Aorta (tissue), 5 donors: ENCODE measurements at regions not wholly inside any gene's neighbourhood (a gene's known extent, or its start where the extent isn't known, plus 50 kb on each side); places are given as distances from the start of the nearest gene placed in this dataset.

Experiments used
- ATAC-seq: fragments of 200-7000 bp; cut with Tn5 transposase; one replicate; pipeline ENCODE4 v1.9.1; 2022; ENCODE audit warnings: moderate library complexity; ENCODE audit not compliant: low FRiP score
- DNase-seq, 2 donors: peaks; one replicate each; pipeline ENCODE4 v3.0.0-alpha.2; 2020
- H3K27ac ChIP-seq, 2 donors: one replicate each; pipeline ENCODE4 v1.5.1; 2013; ENCODE audit warnings: low read length in 2 of 2, mild to moderate bottlenecking in 2 of 2, moderate library complexity in 2 of 2, control low read depth in 1 of 2, inconsistent platforms in 1 of 2, low read depth in 1 of 2
- H3K27me3 ChIP-seq, 2 donors: one replicate each; pipeline ENCODE4 v1.6.1; 2013; ENCODE audit warnings: control low read depth in 1 of 2, low read length in 1 of 2, mild to moderate bottlenecking in 1 of 2, moderate library complexity in 1 of 2; ENCODE audit not compliant: insufficient read depth in 2 of 2, control insufficient read depth in 1 of 2
- H3K36me3 ChIP-seq, 2 donors: one replicate each; pipeline ENCODE4 v1.6.1; 2013; ENCODE audit warnings: control low read depth in 1 of 2, low read length in 1 of 2, mild to moderate bottlenecking in 1 of 2; ENCODE audit not compliant: insufficient read depth in 2 of 2, control insufficient read depth in 1 of 2
- H3K4me1 ChIP-seq, 2 donors: one replicate each; pipeline ENCODE4 v1.6.1; 2013; ENCODE audit warnings: low read length in 2 of 2, control low read depth in 1 of 2, mild to moderate bottlenecking in 1 of 2, moderate library complexity in 1 of 2; ENCODE audit not compliant: insufficient read depth in 2 of 2, control insufficient read depth in 1 of 2
- H3K4me3 ChIP-seq, 2 donors: one replicate each; pipeline ENCODE4 v1.5.1; 2013; ENCODE audit warnings: low read length in 2 of 2, control low read depth in 1 of 2, mild to moderate bottlenecking in 1 of 2
- H3K9me3 ChIP-seq: one replicate; pipeline ENCODE4 v1.6.1; 2013; ENCODE audit warnings: mild to moderate bottlenecking, low read length; ENCODE audit not compliant: control insufficient read depth
- WGBS, 2 donors: extraction: QIAGEN DNeasy Blood & Tissue Kit; methylation state at CpG; one replicate each; pipeline ENCODE4 v1.1.7; 2013; 5-methylcytosine and 5-hydroxymethylcytosine counted together
- intact Hi-C, 2 donors: fragments of 100-400 bp; cut with DNase I; formaldehyde crosslinking; loops; one replicate each; pipeline versions ENCODE4 v1.14.2 to v1.15.0; 2022
- donor health status: healthy with polysubstance abuse.
- donor health status: Bipolar disorder and iron deficiency.
- donor health status: DM: no; HTN: no; CAD: no.
- donor health status: DM: no; HTN: no; CAD: no.
- donor health status: DM: yes; HTN: yes; CAD: no.

GRCh38 chr16:62661435-62661834, 625.2 kb upstream of the CDH8 start:
- intact Hi-C loops, result no loop called here
- ATAC-seq, result no peak
- H3K36me3 ChIP-seq, result no peaks in the 10 kb centered on the region

GRCh38 chr16:62657116-62657515, 620.9 kb upstream of the CDH8 start:
- ATAC-seq (no peak), DNase-seq (no peak)
- H3K4me1 ChIP-seq, result no peaks in the 10 kb centered on the region
- H3K4me3 ChIP-seq, result no peak overlapping the region
- H3K9me3 ChIP-seq, result no peaks in the 10 kb centered on the region
- intact Hi-C loops, result no loop called here
- H3K36me3 ChIP-seq, result no peaks in the 10 kb centered on the region
- no peaks in the 10 kb centered on the region for H3K27me3 ChIP-seq
- H3K27ac ChIP-seq, result no peak overlapping the region

More at GRCh38 chr16:62661435-62661834, 625.2 kb upstream of the CDH8 start:
- Histone ChIP-seq H3K27me3 (no peaks in the 10 kb centered on the region), H3K27ac (no peak overlapping the region), H3K4me3 (no peak overlapping the region), H3K4me1 (no peaks in the 10 kb centered on the region), H3K9me3 (no peaks in the 10 kb centered on the region)
- DNase-seq, result no peak

GRCh38 chr16:62652441-62653120, 616.3 kb upstream of the CDH8 start:
- ATAC-seq (no peak), DNase-seq (no peak)
- Histone ChIP-seq H3K27me3 (no peaks in the 10 kb centered on the region), H3K4me3 (no peak overlapping the region), H3K36me3 (no peaks in the 10 kb centered on the region), H3K9me3 (no peaks in the 10 kb centered on the region), H3K27ac (no peak overlapping the region), H3K4me1 (no peaks in the 10 kb centered on the region)
- WGBS, 2 donors, result 50 to 54% methylated on average over 3 of the region's 3 CpGs
- intact Hi-C loops, result no loop called here

GRCh38 chr16:62648256-62648655, 612.0 kb upstream of the CDH8 start:
- no peaks in the 10 kb centered on the region for H3K9me3 ChIP-seq
- peaks cover 0 to 2% of the 10 kb centered on the region in 2 donors for H3K27me3 ChIP-seq
- no peaks in the 10 kb centered on the region for H3K4me1 ChIP-seq
- no peak for DNase-seq
- intact Hi-C loops, result no loop called here
- no peaks in the 10 kb centered on the region for H3K36me3 ChIP-seq
- H3K4me3 ChIP-seq, result no peak overlapping the region
- 85 to 88% methylated on average over 2 of the region's 2 CpGs for WGBS, 2 donors
- H3K27ac ChIP-seq, result no peak overlapping the region
- ATAC-seq, result no peak

- peak; percentile 56 for ATAC-seq
- intact Hi-C loops, result no loop called here
Observed at GRCh38 chr16:62644030-62644812, 608.0 kb upstream of the CDH8 start.

GRCh38 chr16:62642677-62643076, 606.4 kb upstream of the CDH8 start:
- H3K9me3 ChIP-seq, result no peaks in the 10 kb centered on the region
- no peak overlapping the region for H3K4me3 ChIP-seq
- H3K4me1 ChIP-seq, result no peaks in the 10 kb centered on the region
- no peak for ATAC-seq
- H3K27me3 ChIP-seq, result peaks cover 0 to 2% of the 10 kb centered on the region in 2 donors
- no peak for DNase-seq
- intact Hi-C loops, result no loop called here
- 65 to 77% methylated on average over 2 of the region's 2 CpGs for WGBS, 2 donors
- no peak overlapping the region for H3K27ac ChIP-seq
- H3K36me3 ChIP-seq, result no peaks in the 10 kb centered on the region

More at GRCh38 chr16:62644030-62644812, 608.0 kb upstream of the CDH8 start:
- Histone ChIP-seq H3K36me3 (no peaks in the 10 kb centered on the region), H3K4me1 (no peaks in the 10 kb centered on the region), H3K27me3 (peaks cover 0 to 2% of the 10 kb centered on the region in 2 donors), H3K9me3 (no peaks in the 10 kb centered on the region), H3K27ac (no peak overlapping the region), H3K4me3 (no peak overlapping the region)
- no peak for DNase-seq
- 87 to 89% methylated on average over 10 of the region's 10 CpGs for WGBS, 2 donors

GRCh38 chr16:62639890-62640289, 603.7 kb upstream of the CDH8 start:
- Histone ChIP-seq H3K4me3 (no peak overlapping the region), H3K36me3 (no peaks in the 10 kb centered on the region), H3K9me3 (no peaks in the 10 kb centered on the region), H3K4me1 (no peaks in the 10 kb centered on the region), H3K27ac (no peak overlapping the region), H3K27me3 (no peaks in the 10 kb centered on the region)
- intact Hi-C loops, result no loop called here
- DNase-seq, result no peak
- no peak for ATAC-seq

GRCh38 chr16:62638964-62639870, 603.0 kb upstream of the CDH8 start:
- Histone ChIP-seq H3K4me3 (no peak overlapping the region), H3K4me1 (no peaks in the 10 kb centered on the region), H3K36me3 (no peaks in the 10 kb centered on the region), H3K9me3 (no peaks in the 10 kb centered on the region), H3K27ac (no peak overlapping the region), H3K27me3 (no peaks in the 10 kb centered on the region)
- DNase-seq, result no peak
- ATAC-seq, result no peak
- intact Hi-C loops, result no loop called here
- 48 to 49% methylated on average over 5 of the region's 5 CpGs for WGBS, 2 donors
